ENCODE measurements at regions not wholly inside any gene's neighbourhood (a gene's known extent, or its start where the extent isn't known, plus 50 kb on each side); places are given as distances from the start of the nearest gene placed in this dataset.

- Mint-ChIP-seq H3K4me1 (peaks cover 0 to 9% (median 7%) of the 10 kb centered on the region in 3 donors), H3K27ac (peak overlapping the region in 1 of 6 donors; percentile 6), H3K36me3 (no peaks in the 10 kb centered on the region), H3K4me3 (no peak overlapping the region), H3K9me3 (no peaks in the 10 kb centered on the region), H3K27me3 (peaks cover 0 to 12% (median 6%) of the 10 kb centered on the region in 3 donors)
- DNase-seq (no peak), ATAC-seq (ENCODE audit: low read depth in 2 of 2) (no peak)
These were observed 92.4 kb upstream of the TGM3 start for GRCh38 chr20:2203436-2203835.

GRCh38 chr20:2204021-2204420 lies 91.8 kb upstream of the TGM3 start:
- H3K36me3 Mint-ChIP-seq = no peaks in the 10 kb centered on the region
- H3K4me1 Mint-ChIP-seq = peaks cover 0 to 9% (median 7%) of the 10 kb centered on the region in 3 donors

GRCh38 chr20:2206957-2207769 lies 88.6 kb upstream of the TGM3 start:
- Mint-ChIP-seq H3K36me3 (no peaks in the 10 kb centered on the region), H3K9me3 (no peaks in the 10 kb centered on the region), H3K27me3 (peaks cover 6 to 13% (median 12%) of the 10 kb centered on the region in 3 donors), H3K4me3 (peak overlapping the region; percentile 81 to 91 (median 86)), H3K27ac (peak overlapping the region; percentile 68 to 96 (median 82)), H3K4me1 (peaks cover 0 to 9% (median 7%) of the 10 kb centered on the region in 3 donors)
- DNase-seq = peak; percentile 67
- ATAC-seq (ENCODE audit: low read depth in 2 of 2) = peak; percentile 76 to 78

More at GRCh38 chr20:2204021-2204420, 91.8 kb upstream of the TGM3 start:
- H3K4me3 Mint-ChIP-seq = no peak overlapping the region
- ATAC-seq (ENCODE audit: low read depth in 2 of 2) (no peak), DNase-seq (no peak)
- no peak overlapping the region for H3K27ac Mint-ChIP-seq
- H3K27me3 Mint-ChIP-seq = peaks cover 0 to 12% (median 6%) of the 10 kb centered on the region in 3 donors
- H3K9me3 Mint-ChIP-seq = no peaks in the 10 kb centered on the region

- no peaks in the 10 kb centered on the region for H3K9me3 Mint-ChIP-seq
- ATAC-seq (ENCODE audit: low read depth in 2 of 2) (peak; percentile 7 to 15), DNase-seq (no peak)
- peak overlapping the region; percentile 81 to 91 (median 86) for H3K4me3 Mint-ChIP-seq
- peak overlapping the region in 2 of 6 donors; percentile 83 to 96 for H3K27ac Mint-ChIP-seq
- H3K4me1 Mint-ChIP-seq = peaks cover 0 to 9% (median 7%) of the 10 kb centered on the region in 3 donors
- H3K27me3 Mint-ChIP-seq = peaks cover 10 to 18% (median 14%) of the 10 kb centered on the region in 3 donors
- no peaks in the 10 kb centered on the region for H3K36me3 Mint-ChIP-seq
These were observed 88.1 kb upstream of the TGM3 start for GRCh38 chr20:2207770-2208097.

- H3K27me3 Mint-ChIP-seq = peaks cover 14 to 28% (median 18%) of the 10 kb centered on the region in 3 donors
- no peaks in the 10 kb centered on the region for H3K36me3 Mint-ChIP-seq
- peaks cover 0 to 9% (median 7%) of the 10 kb centered on the region in 3 donors for H3K4me1 Mint-ChIP-seq
- ATAC-seq (ENCODE audit: low read depth in 2 of 2) (no peak), DNase-seq (no peak)
- H3K9me3 Mint-ChIP-seq = no peaks in the 10 kb centered on the region
- H3K4me3 Mint-ChIP-seq = peak overlapping the region in 3 of 8 donors; percentile 15 to 48 (median 27)
- H3K27ac Mint-ChIP-seq = no peak overlapping the region
These were observed 86.9 kb upstream of the TGM3 start for GRCh38 chr20:2208897-2209296.

GRCh38 chr20:2210646-2211552 lies 84.9 kb upstream of the TGM3 start:
- ATAC-seq (ENCODE audit: low read depth in 2 of 2) (no peak), DNase-seq (no peak)
- Mint-ChIP-seq H3K9me3 (no peaks in the 10 kb centered on the region), H3K27me3 (peaks cover 14 to 43% (median 21%) of the 10 kb centered on the region in 3 donors), H3K36me3 (no peaks in the 10 kb centered on the region), H3K27ac (peak overlapping the region in 2 of 6 donors; percentile 61 to 66), H3K4me1 (peaks cover 3 to 12% (median 7%) of the 10 kb centered on the region in 3 donors), H3K4me3 (no peak overlapping the region)

GRCh38 chr20:2212456-2213015 lies 83.3 kb upstream of the TGM3 start:
- H3K27me3 Mint-ChIP-seq = peaks cover 14 to 45% (median 21%) of the 10 kb centered on the region in 3 donors
- no peak for ATAC-seq (ENCODE audit: low read depth in 2 of 2)
- H3K4me1 Mint-ChIP-seq = peaks cover 0 to 7% (median 4%) of the 10 kb centered on the region in 3 donors
- H3K9me3 Mint-ChIP-seq = no peaks in the 10 kb centered on the region
- peak overlapping the region in 1 of 6 donors; percentile 82 for H3K27ac Mint-ChIP-seq
- peak overlapping the region in 1 of 8 donors; percentile 25 for H3K4me3 Mint-ChIP-seq
- H3K36me3 Mint-ChIP-seq = no peaks in the 10 kb centered on the region
- DNase-seq = no peak

- H3K36me3 Mint-ChIP-seq = no peaks in the 10 kb centered on the region
These were observed 82.4 kb upstream of the TGM3 start for GRCh38 chr20:2213401-2213800.

GRCh38 chr20:2217857-2218539 lies 77.8 kb upstream of the TGM3 start:
- H3K27ac Mint-ChIP-seq = peak overlapping the region; percentile 78 to 95 (median 88)
- peak; percentile 55 for DNase-seq
- peaks cover 0 to 9% (median 2%) of the 10 kb centered on the region in 7 donors for H3K9me3 Mint-ChIP-seq
- no peaks in the 10 kb centered on the region for H3K36me3 Mint-ChIP-seq
- peaks cover 13 to 24% (median 18%) of the 10 kb centered on the region in 3 donors for H3K4me1 Mint-ChIP-seq
- peak; percentile 96 to 97 for ATAC-seq (ENCODE audit: low read depth in 2 of 2)
- peak overlapping the region in 5 of 8 donors; percentile 2 to 72 (median 11) for H3K4me3 Mint-ChIP-seq
- peaks cover 0 to 24% (median 8%) of the 10 kb centered on the region in 3 donors for H3K27me3 Mint-ChIP-seq

More at GRCh38 chr20:2213401-2213800, 82.4 kb upstream of the TGM3 start:
- H3K4me1 Mint-ChIP-seq = peaks cover 7 to 16% (median 11%) of the 10 kb centered on the region in 3 donors
- H3K9me3 Mint-ChIP-seq = no peaks in the 10 kb centered on the region
- ATAC-seq (ENCODE audit: low read depth in 2 of 2) = no peak
- no peak for DNase-seq
- peaks cover 14 to 45% (median 21%) of the 10 kb centered on the region in 3 donors for H3K27me3 Mint-ChIP-seq
- H3K4me3 Mint-ChIP-seq = peak overlapping the region in 1 of 8 donors; percentile 20
- no peak overlapping the region for H3K27ac Mint-ChIP-seq

GRCh38 chr20:2219481-2220006 lies 76.3 kb upstream of the TGM3 start:
- Mint-ChIP-seq H3K27ac (peak overlapping the region in 4 of 6 donors; percentile 40 to 91 (median 80)), H3K4me1 (peaks cover 13 to 24% (median 18%) of the 10 kb centered on the region in 3 donors), H3K9me3 (peaks cover 0 to 9% (median 2%) of the 10 kb centered on the region in 7 donors), H3K4me3 (no peak overlapping the region), H3K36me3 (no peaks in the 10 kb centered on the region), H3K27me3 (peaks cover 0 to 15% (median 4%) of the 10 kb centered on the region in 3 donors)
- ATAC-seq (ENCODE audit: low read depth in 2 of 2) (no peak), DNase-seq (no peak)

GRCh38 chr20:2220298-2220697 lies 75.5 kb upstream of the TGM3 start:
- H3K27ac Mint-ChIP-seq = peak overlapping the region in 1 of 6 donors; percentile 91
- peaks cover 0 to 11% (median 4%) of the 10 kb centered on the region in 3 donors for H3K27me3 Mint-ChIP-seq
- H3K36me3 Mint-ChIP-seq = no peaks in the 10 kb centered on the region
- peaks cover 13 to 24% (median 18%) of the 10 kb centered on the region in 3 donors for H3K4me1 Mint-ChIP-seq
- ATAC-seq (ENCODE audit: low read depth in 2 of 2) (no peak), DNase-seq (no peak)
- H3K9me3 Mint-ChIP-seq = peaks cover 0 to 9% (median 2%) of the 10 kb centered on the region in 7 donors
- no peak overlapping the region for H3K4me3 Mint-ChIP-seq

- H3K36me3 Mint-ChIP-seq = no peaks in the 10 kb centered on the region
- H3K4me1 Mint-ChIP-seq = peaks cover 13 to 20% (median 13%) of the 10 kb centered on the region in 3 donors
- H3K27ac Mint-ChIP-seq = peak overlapping the region in 3 of 6 donors; percentile 13 to 83 (median 27)
- H3K27me3 Mint-ChIP-seq = peaks cover 0 to 11% (median 8%) of the 10 kb centered on the region in 3 donors
- ATAC-seq (ENCODE audit: low read depth in 2 of 2) = no peak
- H3K9me3 Mint-ChIP-seq = peaks cover 0 to 9% (median 2%) of the 10 kb centered on the region in 7 donors
- H3K4me3 Mint-ChIP-seq = peak overlapping the region in 2 of 8 donors; percentile 39 to 60
- no peak for DNase-seq
These were observed 73.9 kb upstream of the TGM3 start for GRCh38 chr20:2221921-2222320.

Data from naive B cell (primary cell).